HL-60 (cell line): ENCODE measurements at regions not wholly inside any gene's neighbourhood (a gene's known extent, or its start where the extent isn't known, plus 50 kb on each side); places are given as distances from the start of the nearest gene placed in this dataset.

Experiments used
- DNase-seq, 2 experiments: peaks; one replicate each; pipeline ENCODE4 v3.0.0-alpha.2; 2010 to 2020; ENCODE audit warnings: low read depth in 1 of 2, low spot score in 1 of 2
- H3K27ac ChIP-seq: fragments of 250-450 bp; sonication (Bioruptor Pico); replicated peaks from 2 replicates; pipeline ENCODE4 v1.5.1; 2020; ENCODE audit warnings: mild to moderate bottlenecking, moderate library complexity
- H3K27me3 ChIP-seq: fragments of 250-450 bp; sonication (Bioruptor Pico); 2 replicates; pipeline ENCODE4 v1.5.1; 2021; ENCODE audit warnings: mild to moderate bottlenecking, moderate library complexity; ENCODE audit not compliant: insufficient read depth, poor library complexity, severe bottlenecking
- H3K4me3 ChIP-seq: replicated peaks from 2 replicates; pipeline ENCODE4 v1.5.1; 2011; ENCODE audit warnings: mild to moderate bottlenecking, control low read depth, low read length; ENCODE audit not compliant: insufficient read depth
- CTCF ChIP-seq: IDR thresholded peaks from one replicate; pipeline ENCODE4 v1.5.1; 2011; ENCODE audit warnings: low read length, control low read depth, inconsistent platforms; ENCODE audit not compliant: insufficient read depth
- GABPA ChIP-seq: IDR thresholded peaks from 2 replicates; pipeline ENCODE4 v1.6.1; 2012; ENCODE audit warnings: low read depth
- POLR2AphosphoS5 ChIP-seq: IDR thresholded peaks from 2 replicates; pipeline ENCODE4 v1.6.1; 2012; ENCODE audit warnings: low read depth
- REST ChIP-seq: IDR thresholded peaks from 2 replicates; pipeline ENCODE4 v1.6.1; 2012; ENCODE audit warnings: low read depth; ENCODE audit not compliant: insufficient replicate concordance
- SPI1 ChIP-seq: IDR thresholded peaks from 2 replicates; pipeline ENCODE4 v1.6.1; 2012; ENCODE audit warnings: low read depth, mild to moderate bottlenecking, borderline replicate concordance

DNA sequence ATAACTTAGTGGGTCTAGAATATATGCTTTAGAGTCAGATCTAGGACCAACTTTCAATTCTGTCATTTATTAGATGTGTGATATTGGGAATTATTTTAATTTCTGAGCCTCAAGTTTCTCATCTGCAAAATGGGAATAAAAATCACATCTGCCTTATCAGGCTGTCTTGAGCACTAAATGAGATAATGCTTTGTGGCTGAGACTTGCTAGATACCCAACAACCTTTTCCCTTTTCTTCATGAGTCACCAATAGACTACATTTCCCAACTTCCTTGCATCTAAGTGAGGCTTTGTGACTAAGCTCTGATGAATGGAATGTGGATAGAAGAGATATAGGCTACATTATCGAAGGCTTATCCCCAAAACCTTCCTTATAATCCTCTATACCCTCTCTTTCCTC is 220.7 kb upstream of the SESN3 start:
- DNase-seq, result peak in 1 of 2 experiments; percentile 8
- H3K4me3 ChIP-seq, result no peak overlapping the region
- no peak overlapping the region for H3K27ac ChIP-seq
- TF ChIP-seq REST, result no peak
- TF ChIP-seq SPI1, result no peak
- TF ChIP-seq CTCF, result no peak
- no peak for TF ChIP-seq GABPA
- TF ChIP-seq POLR2AphosphoS5, result no peak
- no peaks in the 10 kb centered on the region for H3K27me3 ChIP-seq

DNA sequence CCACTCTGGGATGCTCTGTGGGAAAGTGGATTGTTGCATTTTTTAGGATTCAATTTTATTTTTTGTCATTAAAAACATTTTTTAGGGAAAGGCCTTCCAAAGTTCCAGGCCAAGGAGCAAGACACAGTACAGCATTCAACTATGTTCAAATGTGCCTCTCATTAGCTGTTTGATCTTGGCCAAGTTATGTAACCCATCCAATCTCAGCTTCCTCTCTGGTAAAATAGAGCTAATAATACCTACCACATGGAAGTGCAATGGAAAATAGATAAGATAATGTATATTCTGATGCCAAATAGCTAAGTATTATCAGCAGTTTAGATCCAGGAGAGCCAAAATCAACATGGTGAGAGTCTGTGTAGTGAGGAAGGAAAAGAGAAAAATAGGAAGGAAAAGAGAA is 220.3 kb upstream of the SESN3 start:
- no peak for DNase-seq
- H3K27me3 ChIP-seq, result no peaks in the 10 kb centered on the region
- H3K4me3 ChIP-seq, result no peak overlapping the region
- H3K27ac ChIP-seq, result no peak overlapping the region
- no peak for TF ChIP-seq GABPA
- no peak for TF ChIP-seq REST
- TF ChIP-seq CTCF, result no peak
- TF ChIP-seq POLR2AphosphoS5, result no peak
- no peak for TF ChIP-seq SPI1

DNA sequence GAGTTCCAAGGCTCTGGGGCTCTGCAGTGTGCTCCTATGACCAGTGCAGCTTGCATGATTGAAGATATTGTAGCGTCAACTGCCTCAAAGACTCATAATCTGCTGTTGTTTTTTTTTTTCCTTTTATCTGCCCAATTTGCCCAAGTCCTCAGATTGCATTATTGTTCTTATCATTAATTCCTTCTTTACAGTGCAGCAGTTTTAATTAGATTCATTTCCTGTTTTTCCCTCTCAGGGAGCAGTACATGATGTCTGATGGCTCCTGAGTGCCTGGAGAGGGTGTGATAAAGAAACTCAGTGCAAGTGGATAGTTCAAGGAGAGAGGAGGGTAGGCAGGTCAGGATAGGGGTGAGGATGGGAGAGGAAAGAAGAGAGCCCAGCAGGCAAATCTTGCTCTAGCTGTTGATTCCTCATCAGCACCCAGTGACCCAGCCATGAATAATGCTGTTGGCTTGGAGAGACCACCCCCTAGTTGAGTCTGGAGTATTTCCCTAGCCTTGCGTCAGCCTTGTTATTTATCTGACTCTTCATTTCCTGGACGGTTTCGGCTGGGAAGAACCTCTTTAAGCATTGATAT is 219.6 kb upstream of the SESN3 start:
- no peak for DNase-seq
- H3K4me3 ChIP-seq, result no peak overlapping the region
- TF ChIP-seq POLR2AphosphoS5, result no peak
- TF ChIP-seq REST, result no peak
- TF ChIP-seq CTCF, result no peak
- TF ChIP-seq SPI1, result no peak
- no peak for TF ChIP-seq GABPA
- H3K27ac ChIP-seq, result no peak overlapping the region
- no peaks in the 10 kb centered on the region for H3K27me3 ChIP-seq
